ENCODE measurements at regions not wholly inside any gene's neighbourhood (a gene's known extent, or its start where the extent isn't known, plus 50 kb on each side); places are given as distances from the start of the nearest gene placed in this dataset.

DNA sequence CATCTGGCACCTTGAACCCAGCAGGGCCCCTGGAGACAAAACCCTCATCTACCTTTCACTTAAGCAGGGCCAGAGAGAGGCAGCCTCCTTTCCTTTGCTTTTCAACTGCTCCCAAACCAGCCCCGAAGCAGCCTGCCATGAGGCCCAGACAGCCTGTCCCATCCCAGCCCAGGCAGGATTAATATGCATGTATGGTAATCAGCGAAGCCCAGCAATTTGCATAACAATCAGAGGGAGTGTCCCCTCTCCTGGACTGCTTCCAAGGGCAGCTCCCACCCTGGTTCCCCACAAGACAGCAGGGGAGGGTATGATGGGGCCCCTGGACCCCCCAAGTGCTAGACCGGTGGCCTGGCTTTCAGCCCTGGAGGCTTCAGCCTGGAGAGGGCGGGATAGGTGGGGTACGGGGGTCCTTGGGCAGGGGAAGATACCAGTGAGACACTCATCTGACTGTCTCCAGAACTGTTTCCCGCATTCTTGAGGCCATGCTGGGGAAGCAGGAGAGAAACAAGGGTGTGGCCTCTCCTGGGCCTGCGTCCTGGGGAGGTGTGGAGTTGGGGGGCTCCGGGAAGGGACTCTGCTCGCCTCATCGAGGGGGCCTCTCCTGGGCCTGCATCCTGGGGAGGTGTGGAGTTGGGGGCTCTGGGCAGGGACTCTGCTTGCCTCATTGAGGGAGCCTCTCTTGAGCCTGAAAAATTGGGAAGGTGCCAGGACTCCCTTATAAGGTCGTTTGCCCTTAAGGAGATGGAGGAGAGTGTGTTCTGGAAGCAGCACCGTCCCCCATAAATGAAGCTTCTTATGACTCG is 93.2 kb upstream of the PRR5 start:
- TF ChIP-seq EZH2phosphoT487 (IDR thresholded peaks at IDR 0.05; ENCODE audit: low read depth) = no peak
- TF ChIP-seq, protein P1, sequence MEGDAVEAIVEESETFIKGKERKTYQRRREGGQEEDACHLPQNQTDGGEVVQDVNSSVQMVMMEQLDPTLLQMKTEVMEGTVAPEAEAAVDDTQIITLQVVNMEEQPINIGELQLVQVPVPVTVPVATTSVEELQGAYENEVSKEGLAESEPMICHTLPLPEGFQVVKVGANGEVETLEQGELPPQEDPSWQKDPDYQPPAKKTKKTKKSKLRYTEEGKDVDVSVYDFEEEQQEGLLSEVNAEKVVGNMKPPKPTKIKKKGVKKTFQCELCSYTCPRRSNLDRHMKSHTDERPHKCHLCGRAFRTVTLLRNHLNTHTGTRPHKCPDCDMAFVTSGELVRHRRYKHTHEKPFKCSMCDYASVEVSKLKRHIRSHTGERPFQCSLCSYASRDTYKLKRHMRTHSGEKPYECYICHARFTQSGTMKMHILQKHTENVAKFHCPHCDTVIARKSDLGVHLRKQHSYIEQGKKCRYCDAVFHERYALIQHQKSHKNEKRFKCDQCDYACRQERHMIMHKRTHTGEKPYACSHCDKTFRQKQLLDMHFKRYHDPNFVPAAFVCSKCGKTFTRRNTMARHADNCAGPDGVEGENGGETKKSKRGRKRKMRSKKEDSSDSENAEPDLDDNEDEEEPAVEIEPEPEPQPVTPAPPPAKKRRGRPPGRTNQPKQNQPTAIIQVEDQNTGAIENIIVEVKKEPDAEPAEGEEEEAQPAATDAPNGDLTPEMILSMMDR (IDR thresholded peaks at IDR 0.05; ENCODE audit: low read depth, low read length) = no peak
- H3K27ac ChIP-seq (ENCODE audit: low read length) = no peak overlapping the region

DNA sequence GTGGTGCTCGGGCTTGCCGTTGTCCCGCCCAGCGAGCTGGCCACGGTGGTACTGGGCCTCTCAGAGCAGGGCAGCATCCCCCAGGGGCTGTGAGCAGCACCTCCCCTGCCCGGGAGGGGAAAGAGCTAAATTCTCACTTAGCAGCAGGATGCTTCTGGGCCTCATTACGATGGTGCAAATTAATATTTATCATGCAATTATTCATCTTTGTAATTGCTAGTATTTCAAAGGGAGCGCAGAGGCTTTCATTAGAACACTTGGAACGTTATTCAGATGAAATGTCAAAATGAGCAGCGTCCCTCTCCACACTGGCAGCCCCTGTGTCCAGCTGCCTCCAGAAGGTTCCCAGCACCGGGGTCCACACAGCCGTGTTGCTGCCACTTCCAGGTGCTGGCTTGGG is 95.9 kb upstream of the PRR5 start:
- H3K4me3 ChIP-seq (ENCODE audit: low read length) = no peak overlapping the region
- TF ChIP-seq EZH2phosphoT487 (IDR thresholded peaks at IDR 0.05; ENCODE audit: low read depth) = no peak
- TF ChIP-seq, protein P1 (IDR thresholded peaks at IDR 0.05; ENCODE audit: low read depth, low read length) = no peak
- H3K27me3 ChIP-seq (ENCODE audit: low read depth, low read length) = peaks cover 19% of the 10 kb centered on the region
- H4K20me1 ChIP-seq (ENCODE audit: insufficient read depth, low read length) = no peaks in the 10 kb centered on the region
- H3K4me2 ChIP-seq (ENCODE audit: low read length) = no peak overlapping the region
- H2AFZ ChIP-seq (ENCODE audit: low read depth, low read length) = no peak overlapping the region
- peaks cover 5% of the 10 kb centered on the region; the same call in 1 of the 2 replicates for H3K9me3 ChIP-seq (ENCODE audit: insufficient read depth, low read length)
- H3K4me1 ChIP-seq (ENCODE audit: low read length) = no peaks in the 10 kb centered on the region
- H3K36me3 ChIP-seq (replicated peaks; ENCODE audit: low read depth, low read length) = no peaks in the 10 kb centered on the region
- no peaks in the 10 kb centered on the region for H3K79me2 ChIP-seq (ENCODE audit: low read length)
- no peak overlapping the region for H3K27ac ChIP-seq (ENCODE audit: low read length)
- no peak overlapping the region for H3K9ac ChIP-seq (ENCODE audit: low read length)

More for the DNA sequence above, 93.2 kb upstream of the PRR5 start:
- no peaks in the 10 kb centered on the region for H3K36me3 ChIP-seq (replicated peaks; ENCODE audit: low read depth, low read length)
- no peaks in the 10 kb centered on the region for H3K79me2 ChIP-seq (ENCODE audit: low read length)
- H4K20me1 ChIP-seq (ENCODE audit: insufficient read depth, low read length) = no peaks in the 10 kb centered on the region
- H3K4me1 ChIP-seq (ENCODE audit: low read length) = no peaks in the 10 kb centered on the region
- no peak overlapping the region for H2AFZ ChIP-seq (ENCODE audit: low read depth, low read length)
- H3K4me2 ChIP-seq (ENCODE audit: low read length) = no peak overlapping the region
- no peak overlapping the region for H3K4me3 ChIP-seq (ENCODE audit: low read length)
- peaks cover 24% of the 10 kb centered on the region for H3K9me3 ChIP-seq (ENCODE audit: insufficient read depth, low read length)
- H3K9ac ChIP-seq (ENCODE audit: low read length) = no peak overlapping the region
- peaks cover 8% of the 10 kb centered on the region; the same call in 1 of the 2 replicates for H3K27me3 ChIP-seq (ENCODE audit: low read depth, low read length)

DNA sequence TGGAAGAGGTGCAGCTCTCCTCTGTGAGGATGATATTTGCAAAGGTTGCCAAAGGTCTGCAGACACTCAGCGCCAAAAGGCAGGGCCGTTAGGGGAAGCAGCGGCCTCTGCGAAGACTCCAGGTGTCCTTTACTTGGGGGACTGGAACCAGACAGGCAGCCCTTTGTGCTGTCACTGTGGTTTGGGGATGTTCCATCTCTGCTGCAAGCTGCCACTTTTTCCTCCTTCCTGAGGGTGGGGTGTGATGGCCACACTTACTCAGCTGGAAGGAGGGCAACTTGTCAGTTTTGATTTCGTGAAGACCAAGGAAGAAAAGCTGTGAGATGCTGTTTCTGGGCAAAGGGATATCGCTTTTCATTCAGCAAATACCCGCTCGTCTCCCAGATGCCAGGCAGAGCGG is 96.5 kb upstream of the PRR5 start:
- Histone ChIP-seq H3K4me3 (ENCODE audit: low read length) (no peak overlapping the region), H3K4me2 (ENCODE audit: low read length) (no peak overlapping the region), H3K9me3 (ENCODE audit: insufficient read depth, low read length) (peaks cover 5% of the 10 kb centered on the region; the same call in 1 of the 2 replicates), H3K27me3 (ENCODE audit: low read depth, low read length) (peaks cover 25% of the 10 kb centered on the region), H3K36me3 (replicated peaks; ENCODE audit: low read depth, low read length) (no peaks in the 10 kb centered on the region), H3K79me2 (ENCODE audit: low read length) (no peaks in the 10 kb centered on the region), H3K4me1 (ENCODE audit: low read length) (peaks cover 5% of the 10 kb centered on the region), H4K20me1 (ENCODE audit: insufficient read depth, low read length) (no peaks in the 10 kb centered on the region), H3K9ac (ENCODE audit: low read length) (no peak overlapping the region), H2AFZ (ENCODE audit: low read depth, low read length) (no peak overlapping the region), H3K27ac (ENCODE audit: low read length) (no peak overlapping the region)
- TF ChIP-seq, protein P1 (IDR thresholded peaks at IDR 0.05; ENCODE audit: low read depth, low read length) = no peak
- TF ChIP-seq EZH2phosphoT487 (IDR thresholded peaks at IDR 0.05; ENCODE audit: low read depth) = no peak

DNA sequence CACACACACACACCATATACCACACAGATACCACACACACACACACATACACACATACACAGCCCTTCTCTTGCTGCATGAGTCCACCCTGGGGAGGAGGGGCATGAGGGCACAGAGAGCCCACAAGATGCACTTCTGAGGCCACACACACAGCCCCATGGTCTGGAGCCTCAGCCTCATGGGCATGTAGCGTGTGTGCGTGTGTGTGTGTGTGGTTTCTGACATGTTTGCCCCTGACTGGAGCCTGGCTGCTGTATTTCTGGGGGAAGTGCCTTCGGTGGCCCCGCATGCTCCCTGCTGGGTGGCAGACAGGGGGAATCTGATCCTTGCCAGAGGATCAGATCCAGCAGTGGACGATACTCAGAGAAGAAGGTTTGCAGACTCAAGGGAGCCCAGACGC is 97.0 kb upstream of the PRR5 start:
- H2AFZ ChIP-seq (ENCODE audit: low read depth, low read length) = no peak overlapping the region
- H3K79me2 ChIP-seq (ENCODE audit: low read length) = no peaks in the 10 kb centered on the region
- no peak overlapping the region for H3K27ac ChIP-seq (ENCODE audit: low read length)
- H3K9ac ChIP-seq (ENCODE audit: low read length) = no peak overlapping the region
- no peak for TF ChIP-seq EZH2phosphoT487 (IDR thresholded peaks at IDR 0.05; ENCODE audit: low read depth)
- TF ChIP-seq, protein P1 (IDR thresholded peaks at IDR 0.05; ENCODE audit: low read depth, low read length) = no peak
- peaks cover 10% of the 10 kb centered on the region for H3K4me1 ChIP-seq (ENCODE audit: low read length)
- H4K20me1 ChIP-seq (ENCODE audit: insufficient read depth, low read length) = no peaks in the 10 kb centered on the region
- H3K27me3 ChIP-seq (ENCODE audit: low read depth, low read length) = peaks cover 30% of the 10 kb centered on the region
- no peak overlapping the region for H3K4me2 ChIP-seq (ENCODE audit: low read length)
- H3K4me3 ChIP-seq (ENCODE audit: low read length) = no peak overlapping the region
- H3K9me3 ChIP-seq (ENCODE audit: insufficient read depth, low read length) = peaks cover under 1% of the 10 kb centered on the region; the same call in 1 of the 2 replicates
- H3K36me3 ChIP-seq (replicated peaks; ENCODE audit: low read depth, low read length) = no peaks in the 10 kb centered on the region

All from OCI-LY3 (cell line).